Naive thymus-derived CD4-positive, alpha-beta T cell (primary cell): ENCODE measurements at regions not wholly inside any gene's neighbourhood (a gene's known extent, or its start where the extent isn't known, plus 50 kb on each side); places are given as distances from the start of the nearest gene placed in this dataset.

Experiments used
- ATAC-seq: fragments of 150-1000 bp; cut with Tn5 transposase; 2 replicates; pipeline ENCODE4 v1.10.0; 2021; ENCODE audit warnings: mild to moderate bottlenecking, moderate library complexity
- CTCF ChIA-PET: fragments of 350-600 bp; sonication (Branson Sonifier 250); formaldehyde crosslinking; loops from one replicate; lab custom pipeline; 2021; ENCODE audit warnings: antibody characterized with exemption; lab: Charles Lee
- POLR2A ChIA-PET: fragments of 350-600 bp; sonication (Branson Sonifier 250); formaldehyde crosslinking; loops from one replicate; lab custom pipeline; 2021; ENCODE audit warnings: antibody characterized with exemption, inconsistent platforms; lab: Charles Lee
- DNase-seq, 9 donors: peaks; one replicate each; pipeline versions ENCODE4 v3.0.0 to v3.0.0-alpha.2; 2020 to 2022; ENCODE audit warnings: mixed read lengths in 1 of 9
- H3K27ac ChIP-seq: one replicate; pipeline ENCODE4 v1.7.0; 2013; ENCODE audit warnings: mild to moderate bottlenecking, low read depth, low read length, moderate library complexity
- H3K27me3 ChIP-seq, 2 donors: one replicate each; pipeline ENCODE4 v1.7.0; 2013; ENCODE audit warnings: low read length in 2 of 2, mild to moderate bottlenecking in 2 of 2, moderate library complexity in 2 of 2; ENCODE audit not compliant: control insufficient read depth in 2 of 2, insufficient read depth in 2 of 2
- H3K36me3 ChIP-seq, 3 experiments: 1 replicate in 2 of 3; 2 replicates in 1 of 3; pipeline ENCODE4 v1.7.0; 2013; ENCODE audit warnings: low read length in 3 of 3, mild to moderate bottlenecking in 3 of 3, moderate library complexity in 1 of 3; ENCODE audit not compliant: insufficient read depth in 3 of 3, control insufficient read depth in 2 of 3
- H3K4me1 ChIP-seq, 2 donors: one replicate each; pipeline ENCODE4 v1.7.0; 2013; ENCODE audit warnings: low read length in 2 of 2, mild to moderate bottlenecking in 2 of 2, moderate library complexity in 1 of 2; ENCODE audit not compliant: control insufficient read depth in 2 of 2, insufficient read depth in 2 of 2
- H3K4me3 ChIP-seq: 2 replicates; pipeline ENCODE4 v1.7.0; 2013; ENCODE audit warnings: mild to moderate bottlenecking, low read length
- H3K9me3 ChIP-seq, 3 experiments: 1 replicate in 2 of 3; 2 replicates in 1 of 3; pipeline ENCODE4 v1.7.0; 2013; ENCODE audit warnings: low read length in 3 of 3; ENCODE audit not compliant: control insufficient read depth in 2 of 3
- H3K27ac Mint-ChIP-seq, 9 donors: one replicate each; pipeline ENCODE4 v1.8.0; 2020 to 2022; ENCODE audit warnings: mixed read lengths in 9 of 9, mild to moderate bottlenecking in 8 of 9, moderate library complexity in 5 of 9, inconsistent platforms in 2 of 9
- H3K27me3 Mint-ChIP-seq, 5 donors: one replicate each; pipeline ENCODE4 v1.8.0; 2021 to 2022; ENCODE audit warnings: mixed read lengths in 5 of 5, mild to moderate bottlenecking in 1 of 5
- H3K36me3 Mint-ChIP-seq, 5 donors: one replicate each; pipeline ENCODE4 v1.8.0; 2020 to 2022; ENCODE audit warnings: mixed read lengths in 5 of 5, mild to moderate bottlenecking in 3 of 5, inconsistent platforms in 1 of 5
- H3K4me1 Mint-ChIP-seq, 7 donors: one replicate each; pipeline ENCODE4 v1.8.0; 2020 to 2022; ENCODE audit warnings: mixed read lengths in 7 of 7, mild to moderate bottlenecking in 3 of 7, inconsistent platforms in 1 of 7
- H3K4me3 Mint-ChIP-seq, 10 donors: one replicate each; pipeline ENCODE4 v1.8.0; 2020 to 2022; ENCODE audit warnings: mild to moderate bottlenecking in 10 of 10, mixed read lengths in 10 of 10, moderate library complexity in 6 of 10, inconsistent platforms in 2 of 10
- H3K9me3 Mint-ChIP-seq, 11 donors: one replicate each; pipeline ENCODE4 v1.8.0; 2020 to 2022; ENCODE audit warnings: mixed read lengths in 11 of 11, mild to moderate bottlenecking in 4 of 11, inconsistent platforms in 1 of 11, moderate library complexity in 1 of 11
- intact Hi-C, 2 donors: fragments of 100-400 bp; cut with micrococcal nuclease; formaldehyde crosslinking; loops; one replicate each; pipeline ENCODE4 v1.15.1; 2023

GRCh38 chr14:99064262-99064954 lies 207.6 kb downstream of the BCL11B start:
- no peak for ATAC-seq
- Mint-ChIP-seq H3K36me3 (peaks cover 0 to 4% (median 0%) of the 10 kb centered on the region in 5 donors), H3K27ac (peak overlapping the region in 2 of 9 donors; percentile 54 to 60), H3K4me3 (no peak overlapping the region), H3K27me3 (peaks cover 0 to 2% (median 0%) of the 10 kb centered on the region in 5 donors), H3K9me3 (peaks cover 0 to 2% (median 0%) of the 10 kb centered on the region in 11 donors), H3K4me1 (peaks cover 0 to 12% (median 0%) of the 10 kb centered on the region in 7 donors)
- ChIA-PET POLR2A (interaction anchor here (0.8 kb wide), 1 partner anchor 104 kb away, joined by 3 read pairs; no protein-coding TSS in a partner anchor), CTCF (no interaction called here)
- Histone ChIP-seq H3K27ac (no peak overlapping the region), H3K27me3 (no peaks in the 10 kb centered on the region), H3K4me1 (no peaks in the 10 kb centered on the region), H3K4me3 (no peak overlapping the region), H3K36me3 (no peaks in the 10 kb centered on the region), H3K9me3 (no peaks in the 10 kb centered on the region)
- intact Hi-C loops = no loop called here
- no peak for DNase-seq

GRCh38 chr14:99065551-99065950 lies 206.4 kb downstream of the BCL11B start:
- H3K4me3 Mint-ChIP-seq = no peak overlapping the region

GRCh38 chr14:99066378-99066777 lies 205.6 kb downstream of the BCL11B start:
- Mint-ChIP-seq H3K4me1 (peaks cover 0 to 18% (median 4%) of the 10 kb centered on the region in 7 donors), H3K27me3 (peaks cover 0 to 2% (median 0%) of the 10 kb centered on the region in 5 donors), H3K27ac (peak overlapping the region in 1 of 9 donors; percentile 33), H3K4me3 (no peak overlapping the region), H3K36me3 (peaks cover 0 to 14% (median 5%) of the 10 kb centered on the region in 5 donors), H3K9me3 (peaks cover 0 to 7% (median 0%) of the 10 kb centered on the region in 11 donors)
- Histone ChIP-seq H3K27ac (no peak overlapping the region), H3K4me3 (no peak overlapping the region), H3K4me1 (no peaks in the 10 kb centered on the region), H3K36me3 (no peaks in the 10 kb centered on the region), H3K27me3 (no peaks in the 10 kb centered on the region), H3K9me3 (peaks cover 0 to 2% (median 0%) of the 10 kb centered on the region in 3 experiments)
- ChIA-PET POLR2A (no interaction called here), CTCF (no interaction called here)
- ATAC-seq = no peak
- no peak for DNase-seq
- intact Hi-C loops = no loop called here

More at GRCh38 chr14:99065551-99065950, 206.4 kb downstream of the BCL11B start:
- DNase-seq (no peak), ATAC-seq (no peak)
- Histone ChIP-seq H3K4me1 (no peaks in the 10 kb centered on the region), H3K27me3 (no peaks in the 10 kb centered on the region), H3K9me3 (no peaks in the 10 kb centered on the region), H3K27ac (no peak overlapping the region), H3K36me3 (no peaks in the 10 kb centered on the region), H3K4me3 (no peak overlapping the region)
- peaks cover 0 to 3% (median 0%) of the 10 kb centered on the region in 11 donors for H3K9me3 Mint-ChIP-seq
- peaks cover 0 to 2% (median 0%) of the 10 kb centered on the region in 5 donors for H3K27me3 Mint-ChIP-seq
- ChIA-PET CTCF (no interaction called here), POLR2A (no interaction called here)
- peaks cover 0 to 18% (median 2%) of the 10 kb centered on the region in 7 donors for H3K4me1 Mint-ChIP-seq
- peak overlapping the region in 1 of 9 donors; percentile 11 for H3K27ac Mint-ChIP-seq
- intact Hi-C loops = no loop called here
- peaks cover 0 to 8% (median 0%) of the 10 kb centered on the region in 5 donors for H3K36me3 Mint-ChIP-seq

- ChIA-PET CTCF (no interaction called here), POLR2A (no interaction called here)
- no peak overlapping the region for H3K27ac ChIP-seq
- Mint-ChIP-seq H3K4me3 (no peak overlapping the region), H3K27me3 (peaks cover 0 to 2% (median 0%) of the 10 kb centered on the region in 5 donors), H3K27ac (peak overlapping the region in 2 of 9 donors; percentile 72), H3K9me3 (peaks cover 0 to 10% (median 0%) of the 10 kb centered on the region in 11 donors), H3K4me1 (peaks cover 0 to 18% (median 4%) of the 10 kb centered on the region in 7 donors), H3K36me3 (peaks cover 0 to 14% (median 8%) of the 10 kb centered on the region in 5 donors)
- DNase-seq (no peak), ATAC-seq (peak; percentile 40)
- no peaks in the 10 kb centered on the region for H3K27me3 ChIP-seq
- H3K4me1 ChIP-seq = no peaks in the 10 kb centered on the region
- peaks cover 0 to 4% (median 0%) of the 10 kb centered on the region in 3 experiments for H3K9me3 ChIP-seq
- intact Hi-C loops = no loop called here
- no peak overlapping the region for H3K4me3 ChIP-seq
- H3K36me3 ChIP-seq = no peaks in the 10 kb centered on the region
Measured at GRCh38 chr14:99067141-99067920, 204.7 kb downstream of the BCL11B start.

GRCh38 chr14:99067927-99068326 lies 204.1 kb downstream of the BCL11B start:
- Mint-ChIP-seq H3K27me3 (peaks cover 0 to 2% (median 0%) of the 10 kb centered on the region in 5 donors), H3K9me3 (peaks cover 0 to 10% (median 0%) of the 10 kb centered on the region in 11 donors), H3K4me3 (no peak overlapping the region), H3K4me1 (peaks cover 0 to 18% (median 4%) of the 10 kb centered on the region in 7 donors), H3K27ac (peak overlapping the region in 2 of 9 donors; percentile 72), H3K36me3 (peaks cover 0 to 14% (median 4%) of the 10 kb centered on the region in 5 donors)
- no peak for DNase-seq
- no peak for ATAC-seq
- no peaks in the 10 kb centered on the region for H3K36me3 ChIP-seq
- POLR2A ChIA-PET = interaction anchor here (1.8 kb wide), 1 partner anchor 12 kb away, joined by 4 read pairs; no protein-coding TSS in a partner anchor
- H3K4me3 ChIP-seq = no peak overlapping the region
- intact Hi-C loops = no loop called here
- CTCF ChIA-PET = no interaction called here
- H3K27me3 ChIP-seq = no peaks in the 10 kb centered on the region
- no peaks in the 10 kb centered on the region for H3K4me1 ChIP-seq
- no peak overlapping the region for H3K27ac ChIP-seq
- peaks cover 0 to 4% (median 0%) of the 10 kb centered on the region in 3 experiments for H3K9me3 ChIP-seq

GRCh38 chr14:99069946-99070345 lies 202.1 kb downstream of the BCL11B start:
- Histone ChIP-seq H3K27me3 (no peaks in the 10 kb centered on the region), H3K27ac (no peak overlapping the region), H3K36me3 (no peaks in the 10 kb centered on the region), H3K4me1 (no peaks in the 10 kb centered on the region), H3K9me3 (peaks cover 0 to 4% (median 0%) of the 10 kb centered on the region in 3 experiments), H3K4me3 (no peak overlapping the region)
- Mint-ChIP-seq H3K9me3 (peaks cover 0 to 10% (median 0%) of the 10 kb centered on the region in 11 donors), H3K4me3 (no peak overlapping the region), H3K36me3 (peaks cover 0 to 11% (median 4%) of the 10 kb centered on the region in 5 donors), H3K27me3 (no peaks in the 10 kb centered on the region), H3K27ac (peak overlapping the region in 1 of 9 donors; percentile 3), H3K4me1 (peaks cover 0 to 26% (median 4%) of the 10 kb centered on the region in 7 donors)
- ATAC-seq (no peak), DNase-seq (no peak)
- intact Hi-C loops = no loop called here
- CTCF ChIA-PET = no interaction called here
- POLR2A ChIA-PET = no interaction called here
